AG04449 (cell line): ENCODE measurements at regions not wholly inside any gene's neighbourhood (a gene's known extent, or its start where the extent isn't known, plus 50 kb on each side); places are given as distances from the start of the nearest gene placed in this dataset.

Experiments used
- CTCF ChIA-PET: fragments of 350-600 bp; formaldehyde crosslinking; extraction: SDS; loops from one replicate; lab custom pipeline; 2021; ENCODE audit warnings: antibody characterized with exemption; lab: Yijun Ruan, JAX
- POLR2A ChIA-PET: fragments of 400-600, 350-600 bp; formaldehyde crosslinking; extraction: SDS; loops from one replicate; lab custom pipeline; 2020; ENCODE audit warnings: antibody characterized with exemption, inconsistent platforms; lab: Yijun Ruan, JAX
- DNase-seq: peaks from one replicate; pipeline ENCODE4 v3.0.0-alpha.2; 2010; ENCODE audit warnings: low read depth, low spot score
- H3K4me3 ChIP-seq: 2 replicates; pipeline ENCODE4 v1.5.1; 2011; ENCODE audit warnings: low read depth, mild to moderate bottlenecking, control low read depth, low read length
- TF ChIP-seq, protein P1 (sequence below): IDR thresholded peaks from one replicate; pipeline ENCODE4 v1.5.1; 2011; ENCODE audit warnings: mild to moderate bottlenecking, moderate library complexity, low read length, control low read depth, inconsistent platforms; ENCODE audit not compliant: insufficient read depth; ENCODE audit errors: missing control alignments

DNA sequence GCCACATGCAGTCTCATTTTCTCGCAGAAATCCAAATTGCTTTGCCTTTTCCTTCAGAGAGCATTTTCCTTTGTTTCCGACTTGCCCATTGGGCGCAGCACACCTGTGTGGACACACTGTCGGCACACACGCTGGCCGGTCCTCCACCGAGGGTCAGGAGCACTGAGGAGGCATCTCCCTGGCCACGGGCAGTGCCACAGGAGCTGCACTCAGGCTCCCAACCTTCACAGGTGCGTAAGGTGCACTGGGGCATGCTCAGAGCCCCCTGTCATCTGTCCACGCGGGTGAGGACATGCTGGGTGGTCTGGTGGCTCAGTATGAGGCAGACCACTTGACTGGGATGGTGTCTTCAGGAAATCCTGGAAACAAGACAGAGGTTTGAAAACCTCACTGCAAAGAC, 779.1 kb downstream of the BRD1 start:
- H3K4me3 ChIP-seq, result no peak overlapping the region
- TF ChIP-seq, protein P1, sequence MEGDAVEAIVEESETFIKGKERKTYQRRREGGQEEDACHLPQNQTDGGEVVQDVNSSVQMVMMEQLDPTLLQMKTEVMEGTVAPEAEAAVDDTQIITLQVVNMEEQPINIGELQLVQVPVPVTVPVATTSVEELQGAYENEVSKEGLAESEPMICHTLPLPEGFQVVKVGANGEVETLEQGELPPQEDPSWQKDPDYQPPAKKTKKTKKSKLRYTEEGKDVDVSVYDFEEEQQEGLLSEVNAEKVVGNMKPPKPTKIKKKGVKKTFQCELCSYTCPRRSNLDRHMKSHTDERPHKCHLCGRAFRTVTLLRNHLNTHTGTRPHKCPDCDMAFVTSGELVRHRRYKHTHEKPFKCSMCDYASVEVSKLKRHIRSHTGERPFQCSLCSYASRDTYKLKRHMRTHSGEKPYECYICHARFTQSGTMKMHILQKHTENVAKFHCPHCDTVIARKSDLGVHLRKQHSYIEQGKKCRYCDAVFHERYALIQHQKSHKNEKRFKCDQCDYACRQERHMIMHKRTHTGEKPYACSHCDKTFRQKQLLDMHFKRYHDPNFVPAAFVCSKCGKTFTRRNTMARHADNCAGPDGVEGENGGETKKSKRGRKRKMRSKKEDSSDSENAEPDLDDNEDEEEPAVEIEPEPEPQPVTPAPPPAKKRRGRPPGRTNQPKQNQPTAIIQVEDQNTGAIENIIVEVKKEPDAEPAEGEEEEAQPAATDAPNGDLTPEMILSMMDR, result no peak
- CTCF ChIA-PET, result no interaction called here
- no peak for DNase-seq
- POLR2A ChIA-PET, result no interaction called here

DNA sequence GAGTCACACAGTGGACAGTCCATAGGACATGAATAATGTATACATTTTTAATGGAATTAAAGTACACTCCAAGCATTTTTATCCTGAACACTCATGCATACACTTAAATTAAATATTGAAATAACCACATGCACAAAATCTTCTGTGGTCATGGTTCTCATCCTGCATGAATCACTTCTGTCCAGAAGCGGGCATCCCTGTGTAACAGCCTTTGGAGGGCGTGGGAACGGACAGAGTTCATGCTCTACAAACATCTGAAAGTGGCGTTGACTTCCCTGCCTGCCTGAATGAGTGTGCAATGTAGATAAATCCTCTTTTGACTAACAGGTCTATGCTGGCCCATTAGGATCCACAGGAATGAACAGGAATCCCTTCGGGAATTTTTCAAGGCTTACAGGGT, 780.2 kb downstream of the BRD1 start:
- H3K4me3 ChIP-seq, result no peak overlapping the region
- ChIA-PET POLR2A (no interaction called here), CTCF (no interaction called here)
- DNase-seq, result peak; percentile 23
- TF ChIP-seq, protein P1, result no peak

DNA sequence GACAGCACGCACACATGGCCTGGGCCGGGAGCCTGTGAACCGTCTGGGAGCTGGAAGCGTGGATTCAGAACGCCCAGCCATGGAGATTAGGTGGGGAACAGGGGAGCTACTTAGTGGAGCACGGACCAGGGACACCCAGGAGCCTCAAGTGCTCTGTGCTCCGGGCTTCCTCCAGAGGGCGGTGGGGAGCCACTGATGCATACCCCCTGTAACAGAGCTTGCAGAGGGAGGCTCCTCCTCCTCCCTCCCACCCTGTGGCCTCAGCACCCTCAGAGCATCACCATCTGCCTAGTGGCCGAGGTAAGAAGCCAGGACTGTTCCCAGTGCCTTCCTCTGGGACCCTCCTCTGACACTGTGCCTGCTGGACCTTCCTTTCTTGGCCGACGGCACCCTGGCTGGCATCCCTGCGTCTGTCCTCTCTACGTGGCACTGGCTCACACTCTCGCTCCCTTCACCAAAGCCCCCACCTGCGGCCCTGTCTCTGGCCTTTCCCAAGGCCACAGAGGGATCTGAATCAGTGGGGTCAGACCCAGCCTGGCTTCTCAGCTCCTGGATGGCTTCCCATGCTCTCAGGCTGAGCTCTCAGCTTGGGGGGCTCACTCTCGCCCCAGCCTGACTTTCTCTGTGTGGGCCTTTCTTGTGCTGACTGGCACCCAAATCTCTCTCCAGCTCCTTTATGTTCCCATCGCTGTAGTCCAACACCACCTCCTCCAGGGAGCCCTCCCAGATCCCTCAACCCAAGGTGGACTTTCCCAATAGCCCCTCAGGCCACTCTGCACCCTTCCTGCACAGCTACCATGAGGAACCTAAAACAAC, 780.9 kb downstream of the BRD1 start:
- TF ChIP-seq, protein P1, result no peak
- ChIA-PET CTCF (no interaction called here), POLR2A (no interaction called here)
- H3K4me3 ChIP-seq, result no peak overlapping the region
- DNase-seq, result no peak

DNA sequence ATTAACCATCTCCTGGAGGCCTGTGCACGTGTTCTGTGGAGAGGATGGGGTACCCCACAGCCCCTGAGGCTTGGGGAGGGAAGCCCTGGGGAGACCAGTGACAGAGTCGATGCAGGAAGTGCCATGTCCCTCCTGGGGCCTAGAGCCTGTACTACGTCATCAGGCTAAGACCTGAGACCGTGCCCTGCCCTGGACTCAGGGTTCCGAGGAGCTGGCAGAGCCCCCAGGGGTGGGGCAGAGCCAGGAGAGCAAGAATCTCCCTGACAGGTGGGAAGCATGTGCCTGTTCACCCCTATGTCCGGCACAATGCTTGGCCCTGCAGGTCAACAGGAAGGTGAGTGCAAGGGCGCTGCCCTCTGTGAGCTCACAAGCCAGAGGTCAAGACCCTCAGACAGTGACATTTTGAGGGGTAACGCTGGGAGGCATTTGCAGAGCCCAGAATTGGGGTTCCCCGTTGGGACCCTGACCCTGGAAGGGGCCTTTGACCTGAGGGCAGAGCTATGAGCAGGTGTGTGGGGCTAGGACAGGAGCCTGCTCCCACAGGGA, 781.6 kb downstream of the BRD1 start:
- no peak overlapping the region for H3K4me3 ChIP-seq
- TF ChIP-seq, protein P1, result no peak
- no peak for DNase-seq
- ChIA-PET POLR2A (no interaction called here), CTCF (interaction anchor here (0.8 kb wide), 1 partner anchor 259 kb away, joined by 3 read pairs; no protein-coding TSS in a partner anchor)

DNA sequence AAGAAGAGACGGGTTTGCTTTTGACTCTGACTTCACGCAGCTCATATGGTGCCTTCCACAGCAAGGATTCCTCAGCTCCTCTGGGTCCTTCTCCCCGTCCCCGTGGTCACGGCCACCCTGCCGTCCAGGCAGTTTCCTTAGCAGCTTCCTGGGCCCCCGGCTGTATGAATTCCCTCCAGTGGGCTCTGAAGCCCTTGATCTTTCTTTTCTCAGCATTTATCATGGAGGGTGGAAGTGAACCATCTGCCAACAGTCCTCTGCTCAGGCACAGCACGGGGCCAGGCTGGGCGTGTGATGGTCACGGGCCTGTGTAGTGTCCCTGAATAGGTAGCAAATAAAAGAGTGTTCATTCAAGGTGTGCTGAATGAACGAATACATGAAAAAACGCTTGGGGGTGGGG, 782.4 kb downstream of the BRD1 start:
- ChIA-PET POLR2A (no interaction called here), CTCF (no interaction called here)
- TF ChIP-seq, protein P1, result no peak

DNA sequence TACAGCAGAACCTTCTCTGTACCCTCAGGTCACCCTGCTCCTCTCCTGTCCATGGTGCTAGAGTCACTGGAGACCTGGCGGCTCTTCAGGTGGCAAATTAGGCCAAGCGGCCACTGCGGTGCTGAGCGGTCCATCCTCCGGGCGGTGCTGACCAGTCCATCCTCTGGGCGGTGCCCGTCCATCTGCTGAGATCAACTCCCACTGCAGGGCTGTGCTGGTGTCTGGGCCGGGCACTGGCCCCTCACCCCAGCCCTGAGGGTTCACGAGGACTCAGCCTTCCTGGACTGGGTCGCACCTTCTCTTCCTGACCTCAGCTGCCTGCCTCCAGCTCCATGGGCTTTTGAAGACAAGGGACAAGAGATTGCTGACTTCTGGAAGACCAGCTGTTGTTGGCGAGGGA, 782.9 kb downstream of the BRD1 start:
- DNase-seq, result no peak
- ChIA-PET CTCF (no interaction called here), POLR2A (interaction anchor here (0.6 kb wide), 1 partner anchor 452 kb away, joined by 3 read pairs; no protein-coding TSS in a partner anchor)
- no peak overlapping the region for H3K4me3 ChIP-seq
- TF ChIP-seq, protein P1, result no peak

More for the DNA sequence above, 782.4 kb downstream of the BRD1 start:
- no peak for DNase-seq
- H3K4me3 ChIP-seq, result no peak overlapping the region
